ENCODE measurements at regions not wholly inside any gene's neighbourhood (a gene's known extent, or its start where the extent isn't known, plus 50 kb on each side); places are given as distances from the start of the nearest gene placed in this dataset.

- TF ChIP-seq CREB1 (CRISPR knock-in tag; IDR thresholded peaks at IDR 0.05; ENCODE audit: low read depth) (no peak), EZH2 (IDR thresholded peaks at IDR 0.05; ENCODE audit: low read depth, unreplicated experiment) (no peak), EZH2phosphoT487 (IDR thresholded peaks at IDR 0.05; ENCODE audit: unreplicated experiment) (no peak), JUNB (IDR thresholded peaks at IDR 0.05; ENCODE audit: unreplicated experiment) (no peak)
- TF ChIP-seq, protein P1, sequence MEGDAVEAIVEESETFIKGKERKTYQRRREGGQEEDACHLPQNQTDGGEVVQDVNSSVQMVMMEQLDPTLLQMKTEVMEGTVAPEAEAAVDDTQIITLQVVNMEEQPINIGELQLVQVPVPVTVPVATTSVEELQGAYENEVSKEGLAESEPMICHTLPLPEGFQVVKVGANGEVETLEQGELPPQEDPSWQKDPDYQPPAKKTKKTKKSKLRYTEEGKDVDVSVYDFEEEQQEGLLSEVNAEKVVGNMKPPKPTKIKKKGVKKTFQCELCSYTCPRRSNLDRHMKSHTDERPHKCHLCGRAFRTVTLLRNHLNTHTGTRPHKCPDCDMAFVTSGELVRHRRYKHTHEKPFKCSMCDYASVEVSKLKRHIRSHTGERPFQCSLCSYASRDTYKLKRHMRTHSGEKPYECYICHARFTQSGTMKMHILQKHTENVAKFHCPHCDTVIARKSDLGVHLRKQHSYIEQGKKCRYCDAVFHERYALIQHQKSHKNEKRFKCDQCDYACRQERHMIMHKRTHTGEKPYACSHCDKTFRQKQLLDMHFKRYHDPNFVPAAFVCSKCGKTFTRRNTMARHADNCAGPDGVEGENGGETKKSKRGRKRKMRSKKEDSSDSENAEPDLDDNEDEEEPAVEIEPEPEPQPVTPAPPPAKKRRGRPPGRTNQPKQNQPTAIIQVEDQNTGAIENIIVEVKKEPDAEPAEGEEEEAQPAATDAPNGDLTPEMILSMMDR (conservative IDR thresholded peaks at IDR 0.05; ENCODE audit: low read depth in 2 of 2) = no peak
- TF ChIP-seq, protein P2, sequence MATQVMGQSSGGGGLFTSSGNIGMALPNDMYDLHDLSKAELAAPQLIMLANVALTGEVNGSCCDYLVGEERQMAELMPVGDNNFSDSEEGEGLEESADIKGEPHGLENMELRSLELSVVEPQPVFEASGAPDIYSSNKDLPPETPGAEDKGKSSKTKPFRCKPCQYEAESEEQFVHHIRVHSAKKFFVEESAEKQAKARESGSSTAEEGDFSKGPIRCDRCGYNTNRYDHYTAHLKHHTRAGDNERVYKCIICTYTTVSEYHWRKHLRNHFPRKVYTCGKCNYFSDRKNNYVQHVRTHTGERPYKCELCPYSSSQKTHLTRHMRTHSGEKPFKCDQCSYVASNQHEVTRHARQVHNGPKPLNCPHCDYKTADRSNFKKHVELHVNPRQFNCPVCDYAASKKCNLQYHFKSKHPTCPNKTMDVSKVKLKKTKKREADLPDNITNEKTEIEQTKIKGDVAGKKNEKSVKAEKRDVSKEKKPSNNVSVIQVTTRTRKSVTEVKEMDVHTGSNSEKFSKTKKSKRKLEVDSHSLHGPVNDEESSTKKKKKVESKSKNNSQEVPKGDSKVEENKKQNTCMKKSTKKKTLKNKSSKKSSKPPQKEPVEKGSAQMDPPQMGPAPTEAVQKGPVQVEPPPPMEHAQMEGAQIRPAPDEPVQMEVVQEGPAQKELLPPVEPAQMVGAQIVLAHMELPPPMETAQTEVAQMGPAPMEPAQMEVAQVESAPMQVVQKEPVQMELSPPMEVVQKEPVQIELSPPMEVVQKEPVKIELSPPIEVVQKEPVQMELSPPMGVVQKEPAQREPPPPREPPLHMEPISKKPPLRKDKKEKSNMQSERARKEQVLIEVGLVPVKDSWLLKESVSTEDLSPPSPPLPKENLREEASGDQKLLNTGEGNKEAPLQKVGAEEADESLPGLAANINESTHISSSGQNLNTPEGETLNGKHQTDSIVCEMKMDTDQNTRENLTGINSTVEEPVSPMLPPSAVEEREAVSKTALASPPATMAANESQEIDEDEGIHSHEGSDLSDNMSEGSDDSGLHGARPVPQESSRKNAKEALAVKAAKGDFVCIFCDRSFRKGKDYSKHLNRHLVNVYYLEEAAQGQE (IDR thresholded peaks at IDR 0.05; ENCODE audit: unreplicated experiment) = no peak
Measured at GRCh38 chr15:87735522-87735921, 521.0 kb downstream of the NTRK3 start.
